Ovary (tissue), 3 donors: ENCODE measurements at regions not wholly inside any gene's neighbourhood (a gene's known extent, or its start where the extent isn't known, plus 50 kb on each side); places are given as distances from the start of the nearest gene placed in this dataset.

ENCODE experiments used
- CTCF ChIP-seq, 3 donors: fragments of 450-650 bp in 2 of 3; fragments of 200-600 bp in 1 of 3; IDR thresholded peaks; one replicate each; pipeline versions ENCODE4 v1.5.1 to v1.8.0; 2016 to 2022; ENCODE audit warnings: antibody characterized with exemption in 3 of 3, mild to moderate bottlenecking in 1 of 3
- EP300 ChIP-seq: sonication (generic); formaldehyde crosslinking; IDR thresholded peaks from one replicate; pipeline ENCODE4 v1.6.1; 2017; ENCODE audit warnings: antibody characterized with exemption
- POLR2A ChIP-seq: fragments of 450-650 bp; IDR thresholded peaks from one replicate; pipeline ENCODE4 v1.6.1; 2017; ENCODE audit warnings: antibody characterized with exemption, mild to moderate bottlenecking, moderate library complexity
- donor health status: DM: no; HTN: no; CAD: no.

- TF ChIP-seq CTCF (IDR thresholded peaks at IDR 0.05) (no peak), POLR2A (no peak), EP300 (no peak)
Observed at GRCh38 chr1:58257003-58257402, 289.5 kb downstream of the OMA1 start.
